ENCODE measurements at regions not wholly inside any gene's neighbourhood (a gene's known extent, or its start where the extent isn't known, plus 50 kb on each side); places are given as distances from the start of the nearest gene placed in this dataset.
"Not testable (repeated sequence)": the region's sequence is repeated elsewhere in the genome, so short reads cannot be mapped to it uniquely, and the experiment has no call there.

GRCh38 chr11:15346907-15347306 lies 232.2 kb downstream of the INSC start:
- DNase-seq (no peak), ATAC-seq (no peak)
- Mint-ChIP-seq H3K27me3 (peaks cover 2 to 33% (median 11%) of the 10 kb centered on the region in 5 donors), H3K4me1 (no peaks in the 10 kb centered on the region), H3K27ac (no peak overlapping the region), H3K9me3 (peaks cover 0 to 9% (median 0%) of the 10 kb centered on the region in 9 donors), H3K4me3 (no peak overlapping the region), H3K36me3 (no peaks in the 10 kb centered on the region)
- POLR2A ChIA-PET: no interaction called here

DNA sequence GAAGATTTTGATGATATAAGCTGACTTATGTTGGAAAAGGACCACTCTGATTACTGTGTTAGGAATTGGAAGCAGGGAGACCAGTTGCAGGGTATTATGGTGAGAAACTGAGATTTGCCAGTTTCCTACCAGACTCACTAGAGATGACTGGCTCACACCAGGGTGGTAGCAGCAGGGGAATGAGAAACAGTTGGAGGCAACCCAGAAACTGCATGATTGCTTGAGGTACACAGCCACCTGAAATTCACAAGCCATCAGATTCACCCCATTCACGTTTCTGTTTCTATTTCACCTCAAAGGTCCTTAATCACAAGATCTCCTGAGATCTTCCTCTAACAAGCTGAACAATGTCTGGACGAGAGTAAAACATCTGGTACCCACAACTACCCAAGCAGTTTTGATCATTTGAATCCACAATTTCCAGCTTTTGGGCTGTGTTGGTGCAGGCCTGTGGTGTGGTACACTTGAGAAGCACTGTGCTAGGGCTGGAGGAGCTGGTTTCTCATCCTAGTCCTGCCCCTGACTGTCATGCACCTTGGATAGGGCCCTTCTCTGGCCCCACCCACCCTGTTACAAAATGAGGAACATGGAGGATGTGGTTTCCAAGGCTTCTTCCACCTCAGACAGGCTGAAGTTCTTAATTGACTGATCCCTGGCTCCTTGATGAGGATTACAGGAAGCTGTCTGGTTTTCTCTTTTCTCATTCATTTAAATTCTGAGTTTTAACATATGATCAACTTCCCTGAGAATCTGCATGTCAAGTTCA lies 233.4 kb downstream of the INSC start:
- H3K9me3 Mint-ChIP-seq: peaks cover 0 to 6% (median 0%) of the 10 kb centered on the region in 9 donors
- ATAC-seq: no peak
- no peak overlapping the region for H3K4me3 Mint-ChIP-seq
- H3K27me3 Mint-ChIP-seq: peaks cover 2 to 30% (median 6%) of the 10 kb centered on the region in 5 donors
- POLR2A ChIA-PET: no interaction called here
- no peak for DNase-seq
- H3K36me3 Mint-ChIP-seq: no peaks in the 10 kb centered on the region
- H3K27ac Mint-ChIP-seq: no peak overlapping the region
- no peaks in the 10 kb centered on the region for H3K4me1 Mint-ChIP-seq

DNA sequence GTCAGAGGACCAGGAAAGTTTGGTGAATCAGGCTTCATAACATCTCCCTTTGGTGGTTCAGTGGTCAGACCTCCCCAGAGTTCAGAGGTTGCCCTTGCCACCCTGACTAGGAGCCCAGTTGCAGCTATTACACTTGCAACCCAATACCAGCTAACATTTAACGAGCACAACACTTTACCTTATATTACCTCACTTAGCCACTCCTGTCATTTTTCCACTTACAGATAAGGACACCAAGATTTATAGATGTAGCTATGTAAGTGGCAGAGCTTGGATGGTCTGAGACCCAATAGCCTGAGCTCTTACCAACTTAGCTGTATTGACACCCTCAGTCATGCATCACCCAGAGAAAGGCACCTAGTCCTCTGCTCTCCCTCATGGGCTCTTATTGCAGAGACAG lies 234.7 kb downstream of the INSC start:
- H3K4me1 Mint-ChIP-seq: no peaks in the 10 kb centered on the region
- ATAC-seq (no peak), DNase-seq (no peak)
- no peak overlapping the region for H3K27ac Mint-ChIP-seq
- POLR2A ChIA-PET: no interaction called here
- H3K36me3 Mint-ChIP-seq: no peaks in the 10 kb centered on the region
- no peak overlapping the region for H3K4me3 Mint-ChIP-seq
- peaks cover 2 to 29% (median 4%) of the 10 kb centered on the region in 5 donors for H3K27me3 Mint-ChIP-seq
- H3K9me3 Mint-ChIP-seq: peaks cover 0 to 6% (median 0%) of the 10 kb centered on the region in 9 donors

DNA sequence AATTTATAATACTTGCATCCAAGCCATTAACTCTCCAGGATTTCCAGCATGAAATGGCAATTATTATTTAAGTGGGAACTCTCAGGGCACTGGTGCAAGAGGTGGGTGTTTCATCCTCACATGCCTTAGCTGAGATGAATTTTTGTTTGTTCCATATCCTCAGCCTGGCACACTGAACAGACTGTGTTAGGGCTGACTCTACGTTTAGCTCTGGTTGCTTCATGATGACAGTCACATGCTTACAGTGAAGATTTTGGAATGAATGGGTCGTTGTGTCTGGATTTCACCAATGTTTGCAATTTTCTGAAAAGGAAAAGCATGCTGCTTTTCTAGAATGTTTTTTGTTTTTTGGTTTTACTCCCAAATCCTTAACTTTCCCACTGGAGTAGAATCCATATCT lies 246.6 kb downstream of the INSC start:
- no peaks in the 10 kb centered on the region for H3K9me3 Mint-ChIP-seq
- POLR2A ChIA-PET: no interaction called here
- H3K27me3 Mint-ChIP-seq: peaks cover 3 to 29% (median 8%) of the 10 kb centered on the region in 5 donors
- DNase-seq (no peak), ATAC-seq (no peak)
- no peak overlapping the region for H3K27ac Mint-ChIP-seq
- H3K4me3 Mint-ChIP-seq: no peak overlapping the region
- H3K36me3 Mint-ChIP-seq: no peaks in the 10 kb centered on the region
- no peaks in the 10 kb centered on the region for H3K4me1 Mint-ChIP-seq

GRCh38 chr11:15365286-15365685 lies 250.6 kb downstream of the INSC start:
- H3K36me3 Mint-ChIP-seq, H3K4me1 Mint-ChIP-seq, H3K9me3 Mint-ChIP-seq, POLR2A ChIA-PET, H3K4me3 Mint-ChIP-seq, H3K27ac Mint-ChIP-seq, DNase-seq, ATAC-seq: not testable (repeated sequence)
- peaks cover 3 to 39% (median 8%) of the 10 kb centered on the region in 5 donors for H3K27me3 Mint-ChIP-seq

DNA sequence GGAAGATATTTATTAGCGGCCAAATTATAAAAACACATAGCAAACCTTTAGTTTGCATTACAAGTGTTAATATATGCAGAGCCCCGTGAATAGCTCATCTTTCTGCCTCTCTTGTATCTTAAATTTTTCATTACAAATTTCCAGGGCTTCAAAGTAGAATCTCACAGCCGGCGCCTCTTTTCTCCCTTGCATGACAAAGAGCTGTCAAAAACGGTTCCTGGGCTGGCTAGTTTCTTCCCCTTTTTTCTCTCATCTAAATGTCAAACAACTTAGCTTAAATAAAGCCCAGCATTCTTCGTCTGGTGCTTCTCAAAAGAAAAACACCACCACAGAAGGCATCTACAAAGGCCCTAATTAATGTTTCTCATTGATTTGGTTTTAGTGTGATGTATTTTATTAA lies 253.0 kb downstream of the INSC start:
- peaks cover 3 to 38% (median 8%) of the 10 kb centered on the region in 5 donors for H3K27me3 Mint-ChIP-seq
- ATAC-seq: no peak
- no peaks in the 10 kb centered on the region for H3K9me3 Mint-ChIP-seq
- no peak overlapping the region for H3K27ac Mint-ChIP-seq
- POLR2A ChIA-PET: no interaction called here
- no peaks in the 10 kb centered on the region for H3K36me3 Mint-ChIP-seq
- H3K4me3 Mint-ChIP-seq: no peak overlapping the region
- peaks cover 0 to 2% (median 0%) of the 10 kb centered on the region in 4 donors for H3K4me1 Mint-ChIP-seq
- DNase-seq: no peak

DNA sequence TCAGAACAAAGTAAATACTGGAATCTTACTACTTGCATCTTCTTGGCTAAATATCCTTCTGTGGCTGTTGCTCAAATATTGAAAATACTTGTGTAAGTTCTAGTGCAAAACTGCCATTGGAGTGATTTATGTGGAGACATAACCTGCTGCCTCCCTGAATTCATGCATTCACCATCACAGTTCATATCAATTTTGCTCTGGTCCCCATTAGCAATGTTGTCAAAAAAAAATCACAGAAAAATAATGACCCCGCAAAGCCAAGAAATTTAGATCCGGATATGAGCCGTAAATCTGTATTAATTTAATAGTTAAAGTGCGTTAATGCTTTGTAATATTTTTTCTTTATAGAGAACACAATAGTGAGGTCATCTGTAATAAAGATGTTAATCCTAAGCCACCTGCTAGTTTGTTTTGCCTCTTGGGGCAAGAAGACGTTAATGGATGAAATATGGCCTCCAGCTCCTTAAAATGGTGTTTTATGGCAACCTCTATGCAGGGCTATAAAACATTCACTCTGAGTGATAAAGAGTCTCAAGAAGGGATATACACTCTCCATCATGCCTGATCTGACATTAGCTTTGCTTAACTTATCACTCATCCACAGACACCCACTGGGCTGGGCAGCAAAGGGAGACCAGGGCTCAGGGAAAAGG lies 255.9 kb downstream of the INSC start:
- H3K4me3 Mint-ChIP-seq: no peak overlapping the region
- H3K27me3 Mint-ChIP-seq: peaks cover 0 to 22% (median 5%) of the 10 kb centered on the region in 5 donors
- POLR2A ChIA-PET: no interaction called here
- H3K4me1 Mint-ChIP-seq: peaks cover 0 to 2% (median 0%) of the 10 kb centered on the region in 4 donors
- H3K27ac Mint-ChIP-seq: no peak overlapping the region
- H3K36me3 Mint-ChIP-seq: no peaks in the 10 kb centered on the region
- DNase-seq (no peak), ATAC-seq (no peak)
- no peaks in the 10 kb centered on the region for H3K9me3 Mint-ChIP-seq

GRCh38 chr11:15371533-15371932 lies 256.8 kb downstream of the INSC start:
- Mint-ChIP-seq H3K36me3 (no peaks in the 10 kb centered on the region), H3K4me1 (peaks cover 0 to 2% (median 0%) of the 10 kb centered on the region in 4 donors), H3K27ac (no peak overlapping the region), H3K4me3 (no peak overlapping the region), H3K27me3 (peaks cover 0 to 22% (median 4%) of the 10 kb centered on the region in 5 donors), H3K9me3 (peaks cover 0 to 1% (median 0%) of the 10 kb centered on the region in 9 donors)
- ATAC-seq (no peak), DNase-seq (no peak)
- POLR2A ChIA-PET: no interaction called here

- peaks cover 0 to 24% (median 4%) of the 10 kb centered on the region in 5 donors for H3K27me3 Mint-ChIP-seq
- ATAC-seq (no peak), DNase-seq (no peak)
- no peak overlapping the region for H3K4me3 Mint-ChIP-seq
- no peaks in the 10 kb centered on the region for H3K36me3 Mint-ChIP-seq
- H3K27ac Mint-ChIP-seq: no peak overlapping the region
- no peaks in the 10 kb centered on the region for H3K4me1 Mint-ChIP-seq
- peaks cover 0 to 3% (median 0%) of the 10 kb centered on the region in 9 donors for H3K9me3 Mint-ChIP-seq
- POLR2A ChIA-PET: no interaction called here
These were observed 259.7 kb downstream of the INSC start for GRCh38 chr11:15374418-15374817.

DNA sequence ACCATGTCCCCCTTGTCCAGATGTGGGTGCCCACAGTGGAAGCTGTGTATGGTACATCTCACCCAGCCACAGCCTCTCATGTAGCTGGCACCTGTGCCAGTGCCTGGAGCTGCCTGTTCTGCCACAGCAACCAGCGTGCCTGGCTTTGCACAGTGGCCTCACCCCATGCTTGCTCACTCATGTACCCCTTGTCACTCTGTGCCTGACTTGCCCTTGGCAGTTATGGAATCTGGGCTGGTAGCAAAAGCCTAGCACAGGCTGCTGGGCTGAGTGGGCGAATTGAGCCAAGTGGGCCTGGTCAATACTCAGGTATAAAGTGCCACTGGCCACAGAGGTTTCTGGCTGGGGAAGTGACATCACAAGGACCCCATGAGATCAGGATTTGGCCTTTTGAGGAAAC lies 264.2 kb downstream of the INSC start:
- DNase-seq (no peak), ATAC-seq (no peak)
- H3K9me3 Mint-ChIP-seq: peaks cover 0 to 3% (median 0%) of the 10 kb centered on the region in 9 donors
- no peak overlapping the region for H3K27ac Mint-ChIP-seq
- H3K36me3 Mint-ChIP-seq: no peaks in the 10 kb centered on the region
- POLR2A ChIA-PET: no interaction called here
- H3K27me3 Mint-ChIP-seq: peaks cover 0 to 20% (median 6%) of the 10 kb centered on the region in 5 donors
- no peak overlapping the region for H3K4me3 Mint-ChIP-seq
- H3K4me1 Mint-ChIP-seq: no peaks in the 10 kb centered on the region

- DNase-seq (no peak), ATAC-seq (no peak)
- peaks cover 0 to 20% (median 6%) of the 10 kb centered on the region in 5 donors for H3K27me3 Mint-ChIP-seq
- no peaks in the 10 kb centered on the region for H3K36me3 Mint-ChIP-seq
- H3K9me3 Mint-ChIP-seq: peaks cover 0 to 3% (median 0%) of the 10 kb centered on the region in 9 donors
- POLR2A ChIA-PET: no interaction called here
- H3K4me3 Mint-ChIP-seq: no peak overlapping the region
- no peaks in the 10 kb centered on the region for H3K4me1 Mint-ChIP-seq
- H3K27ac Mint-ChIP-seq: no peak overlapping the region
These were observed 264.8 kb downstream of the INSC start for GRCh38 chr11:15379483-15379882.

DNA sequence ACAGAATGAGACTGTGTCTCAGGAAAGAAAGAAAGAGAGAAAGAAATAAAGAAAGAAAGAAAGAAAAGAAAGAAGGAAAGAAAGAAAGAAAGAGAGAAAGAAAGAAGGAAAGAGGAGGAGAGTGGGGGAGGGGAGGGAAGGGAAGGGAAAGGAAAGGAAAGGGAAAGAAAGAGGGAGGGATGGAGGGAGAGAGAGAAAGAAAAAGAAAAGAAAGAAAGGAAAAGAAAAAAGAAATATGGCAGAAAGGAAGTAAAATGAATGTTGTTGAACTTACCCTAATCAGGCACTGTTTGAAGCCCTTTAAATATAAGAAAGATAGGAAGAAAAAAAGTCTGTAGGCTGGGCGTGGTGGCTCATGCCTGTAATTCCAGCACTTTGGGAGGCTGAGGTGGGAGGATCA lies 276.1 kb downstream of the INSC start:
- Mint-ChIP-seq H3K9me3 (peaks cover 0 to 28% (median 10%) of the 10 kb centered on the region in 9 donors), H3K4me3 (no peak overlapping the region), H3K27me3 (peaks cover 0 to 6% (median 0%) of the 10 kb centered on the region in 5 donors), H3K4me1 (no peaks in the 10 kb centered on the region), H3K27ac (no peak overlapping the region), H3K36me3 (peaks cover 0 to 4% (median 0%) of the 10 kb centered on the region in 3 donors)
- POLR2A ChIA-PET: no interaction called here
- ATAC-seq: no peak
- DNase-seq: no peak

DNA sequence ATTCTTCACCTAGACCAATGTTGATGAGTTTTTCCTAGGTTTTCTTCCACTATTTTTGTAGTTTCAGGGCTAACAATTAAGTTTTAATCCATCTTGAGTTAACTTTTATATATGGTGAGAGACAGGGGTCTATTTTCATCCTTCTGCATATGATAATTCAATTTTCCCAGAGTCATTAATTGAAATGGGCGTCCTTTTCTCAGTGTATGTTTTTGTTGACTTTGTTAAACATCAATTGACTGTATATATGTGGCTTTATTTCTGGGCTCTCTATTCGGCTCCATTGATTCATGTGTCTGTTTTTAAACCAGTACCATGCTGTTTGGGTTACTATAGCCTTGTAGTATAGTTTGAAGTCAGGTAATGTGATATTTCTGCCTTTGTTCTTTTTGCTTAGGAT lies 282.1 kb downstream of the INSC start:
- no peak for ATAC-seq
- Mint-ChIP-seq H3K4me3 (no peak overlapping the region), H3K4me1 (no peaks in the 10 kb centered on the region), H3K9me3 (peaks cover 9 to 53% (median 29%) of the 10 kb centered on the region in 9 donors), H3K27ac (no peak overlapping the region), H3K36me3 (peaks cover 0 to 14% (median 0%) of the 10 kb centered on the region in 3 donors), H3K27me3 (no peaks in the 10 kb centered on the region)
- DNase-seq: no peak
- POLR2A ChIA-PET: no interaction called here

Measured in naive thymus-derived CD8-positive, alpha-beta T cell (primary cell).